ENCODE measurements at regions not wholly inside any gene's neighbourhood (a gene's known extent, or its start where the extent isn't known, plus 50 kb on each side); places are given as distances from the start of the nearest gene placed in this dataset.
A peak's percentile ranks its signal among the peaks of the same experiment; 100 is the strongest.
"Not testable (repeated sequence)": the region's sequence is repeated elsewhere in the genome, so short reads cannot be mapped to it uniquely, and the experiment has no call there.

DNA sequence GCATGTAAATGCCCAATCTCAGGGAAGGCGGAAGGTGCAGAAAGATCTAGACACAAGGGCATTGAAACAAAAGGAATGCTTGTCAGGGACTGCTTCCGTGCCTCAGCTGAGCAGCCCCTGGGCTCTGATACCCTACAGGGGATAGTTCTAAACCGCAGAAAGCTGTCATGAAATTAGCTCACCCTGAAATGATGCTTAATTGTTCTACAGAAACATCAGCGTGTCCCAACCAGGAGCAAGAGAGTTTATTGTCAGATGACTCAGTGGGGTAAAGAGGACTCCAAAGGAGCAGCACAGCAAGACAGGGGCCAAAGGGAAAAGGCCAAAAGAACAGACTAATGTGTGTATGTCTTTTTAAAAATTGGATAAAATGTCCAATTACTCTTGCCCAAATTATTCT is 258.4 kb upstream of the JARID2 start:
- no peak for ATAC-seq

DNA sequence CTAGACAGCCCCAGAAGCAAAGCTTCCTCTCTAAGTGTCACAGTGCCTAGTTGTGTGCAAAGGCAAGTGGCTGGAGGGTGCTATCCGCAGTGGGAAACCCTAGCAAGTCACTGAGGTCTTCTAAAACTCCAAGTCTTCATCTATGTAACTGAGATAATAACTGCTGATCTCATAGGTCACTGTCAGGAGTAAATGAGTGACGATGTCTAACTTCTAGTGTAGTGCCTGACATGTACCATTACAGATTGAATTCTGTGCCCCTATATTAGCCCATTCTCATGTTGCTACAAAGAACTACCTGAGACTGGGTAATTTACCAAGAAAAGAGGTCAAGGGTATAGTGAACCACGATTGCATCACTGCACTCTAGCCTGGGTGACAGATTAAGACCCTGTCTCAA is 253.5 kb upstream of the JARID2 start:
- no peak for ATAC-seq

DNA sequence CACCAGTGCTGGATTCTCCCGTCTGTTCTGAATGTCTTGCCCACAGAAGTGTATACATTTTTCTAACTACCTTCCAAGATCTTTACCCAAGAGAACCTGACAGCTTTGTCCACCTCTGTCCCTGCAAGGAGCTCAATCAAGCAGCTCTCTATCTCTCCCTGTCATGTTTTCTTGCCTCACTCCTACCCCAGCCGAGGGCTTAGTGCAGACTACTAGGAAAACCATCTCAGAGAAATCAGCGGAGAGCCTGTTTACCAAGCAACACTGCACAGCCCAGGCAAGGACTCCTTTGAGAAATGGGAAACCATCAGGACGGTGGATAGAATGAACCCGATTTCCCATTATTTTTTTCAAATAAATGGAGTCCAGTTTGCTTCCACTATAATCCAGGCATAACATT is 250.7 kb upstream of the JARID2 start:
- ATAC-seq = no peak

DNA sequence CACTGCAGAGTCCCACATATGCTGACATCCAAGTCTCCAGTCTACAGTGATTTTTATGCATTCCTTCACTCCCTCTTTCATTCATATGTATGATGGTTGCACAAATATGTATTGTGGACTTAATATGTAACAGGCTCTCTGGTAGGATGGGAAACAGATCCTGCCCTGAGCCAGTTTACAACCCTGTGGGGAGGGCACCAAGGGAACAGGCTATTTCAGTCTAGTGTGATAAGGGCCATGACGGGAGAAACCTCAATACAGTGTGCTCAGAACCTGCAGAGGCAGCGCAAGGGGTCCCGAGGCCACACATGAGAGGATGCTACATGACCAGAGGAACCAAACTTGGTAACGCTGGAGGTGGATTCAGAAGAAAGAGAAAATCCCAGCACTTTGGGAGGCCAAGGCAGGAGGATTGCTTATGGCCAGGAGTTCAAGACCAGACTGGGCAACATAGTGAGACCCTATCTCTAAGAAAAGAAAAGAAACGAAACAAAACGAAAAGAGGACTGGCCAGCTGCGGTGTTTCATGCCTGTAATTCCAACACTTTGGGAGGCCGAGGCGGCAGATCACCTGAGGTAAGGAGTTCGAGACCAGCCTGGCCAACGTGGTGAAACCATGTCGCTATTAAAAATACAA is 249.8 kb upstream of the JARID2 start:
- ATAC-seq = no peak

DNA sequence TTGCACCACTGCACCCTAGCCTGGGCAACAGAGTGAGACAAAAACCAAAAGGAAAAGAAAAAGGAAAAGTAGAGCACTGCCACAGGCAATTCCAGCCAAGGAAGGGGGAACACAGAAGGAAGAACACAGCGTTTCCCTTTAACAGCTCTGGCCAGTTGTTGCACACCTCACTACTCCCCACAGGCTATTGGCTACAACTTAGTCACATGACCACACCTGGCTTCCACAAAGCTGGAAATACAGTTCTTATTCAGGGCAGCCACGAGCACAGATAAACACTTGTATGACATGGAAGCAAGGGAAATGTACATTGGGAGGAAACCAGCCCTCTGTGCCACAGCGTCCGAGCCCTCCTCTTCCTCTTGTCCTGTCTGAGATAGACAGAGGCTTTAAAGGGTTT is 249.0 kb upstream of the JARID2 start:
- ATAC-seq = peak; percentile 18

DNA sequence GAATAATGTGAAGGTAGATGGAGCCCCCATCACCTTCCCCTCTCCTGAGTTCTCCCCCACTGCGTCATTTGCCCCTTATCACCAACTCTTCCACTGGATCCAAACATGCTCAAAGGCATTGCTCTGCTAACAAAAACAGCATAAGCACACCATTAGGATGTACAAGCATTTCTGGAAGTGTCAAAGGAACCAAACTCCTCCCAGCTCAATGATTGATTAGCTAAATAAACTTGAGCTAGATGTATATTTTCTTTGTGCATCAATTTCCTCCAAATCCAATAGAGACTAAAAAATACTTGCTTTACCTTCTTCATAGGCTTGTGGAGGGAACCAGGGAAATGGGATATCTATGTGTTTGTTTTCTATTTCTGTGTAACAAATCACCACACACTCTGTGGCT is 248.4 kb upstream of the JARID2 start:
- ATAC-seq = no peak

DNA sequence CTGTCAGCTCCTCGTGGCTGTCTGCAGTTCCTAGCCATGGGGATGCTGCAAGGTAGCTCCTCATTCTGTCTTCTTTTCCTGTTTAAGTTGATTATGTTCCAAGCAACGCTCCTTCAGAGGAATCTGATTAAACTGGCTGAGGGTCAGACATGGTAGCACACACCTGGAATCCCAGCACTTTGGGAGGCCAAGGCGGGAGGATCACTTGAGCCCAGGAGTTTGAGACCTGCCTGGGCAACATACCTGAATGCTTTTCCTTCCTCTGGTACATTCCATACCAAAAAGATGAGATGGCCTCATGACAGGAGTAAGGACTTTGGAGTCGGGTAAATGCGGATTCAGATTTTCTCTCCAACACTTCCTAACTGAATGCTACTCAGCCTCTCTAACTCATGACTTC is 246.8 kb upstream of the JARID2 start:
- ATAC-seq = no peak

DNA sequence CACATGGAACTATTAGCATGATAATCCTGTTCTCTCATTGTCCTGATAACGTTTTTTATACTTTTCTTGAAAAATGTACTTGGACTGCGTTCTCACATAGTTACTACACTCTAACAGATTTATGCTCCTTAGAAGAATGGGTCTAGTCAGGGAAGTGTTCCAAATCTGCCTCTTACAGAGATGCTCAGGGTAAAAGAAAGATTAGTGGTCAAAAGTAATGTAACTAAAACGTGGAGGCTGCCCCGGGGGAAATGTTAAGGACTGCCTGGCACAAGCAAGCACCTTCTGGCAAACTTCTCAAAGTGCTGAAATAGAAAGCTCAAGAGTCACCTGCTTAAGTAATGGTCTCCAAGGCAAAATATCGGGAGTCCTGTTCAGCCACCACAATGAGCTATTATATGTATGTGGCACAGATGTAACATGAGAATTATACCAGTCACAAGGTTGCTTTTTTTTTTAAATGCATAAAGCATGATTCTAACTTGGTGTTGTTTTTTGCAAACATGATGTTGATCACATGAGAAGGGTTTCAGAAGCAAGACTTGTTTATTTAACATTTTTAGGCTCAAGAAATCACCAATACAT is 244.5 kb upstream of the JARID2 start:
- ATAC-seq = no peak

DNA sequence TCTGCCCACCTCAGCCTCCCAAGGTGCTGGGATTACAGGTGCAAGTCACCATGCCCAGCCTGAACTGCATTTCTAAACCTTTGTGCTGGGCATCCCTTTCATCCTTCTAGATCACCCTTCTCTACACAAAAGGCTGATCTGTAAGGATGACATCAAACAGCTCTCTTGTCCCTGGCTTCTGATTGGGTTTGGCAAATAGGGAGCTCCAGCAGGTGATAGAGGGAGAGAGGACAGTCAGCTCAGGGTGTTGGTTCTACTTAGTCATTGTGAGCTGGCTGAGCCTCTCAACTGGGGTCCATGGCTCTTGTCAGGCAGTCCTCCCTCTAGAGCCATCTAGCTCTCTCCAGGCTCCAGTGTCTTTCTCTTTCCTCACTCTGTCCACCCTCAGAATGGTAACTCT is 237.6 kb upstream of the JARID2 start:
- ATAC-seq = no peak

DNA sequence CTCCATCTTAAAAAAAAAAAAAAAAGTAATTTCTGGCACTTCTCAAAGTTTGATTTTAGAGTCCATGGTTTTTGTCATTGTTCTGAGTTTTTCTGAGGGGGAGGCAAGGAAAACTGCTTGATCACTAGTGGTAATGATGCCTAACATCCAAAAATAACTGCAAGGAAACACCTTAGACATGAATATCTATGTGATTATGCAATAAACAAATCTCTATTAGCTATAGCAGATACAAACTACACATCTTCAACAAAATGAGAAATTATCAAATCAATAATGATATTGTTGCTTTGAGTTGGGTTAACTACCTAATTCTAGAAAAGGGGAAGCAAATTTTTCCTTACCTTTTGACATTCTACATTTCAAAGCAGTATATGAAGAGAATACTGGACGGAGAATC is 230.9 kb upstream of the JARID2 start:
- ATAC-seq = no peak

DNA sequence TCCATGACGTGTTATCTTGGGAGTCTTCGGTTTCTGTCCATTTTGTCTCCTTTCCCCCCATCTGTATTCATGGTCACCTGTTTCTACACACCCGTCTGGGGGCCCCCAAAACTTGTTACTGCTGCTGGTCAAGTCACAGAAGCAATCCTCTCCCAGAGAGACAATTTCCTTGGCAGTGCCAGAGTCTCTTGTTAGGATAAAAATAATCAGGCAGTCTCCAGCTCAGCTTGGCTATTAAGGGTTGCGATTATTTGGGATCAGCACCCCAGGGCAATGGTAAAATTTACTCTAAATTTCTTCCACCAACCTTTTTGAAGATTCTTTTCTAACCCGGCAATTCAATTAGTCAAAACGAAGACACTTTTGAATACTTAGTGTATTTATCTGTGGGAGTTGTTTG is 229.1 kb upstream of the JARID2 start:
- ATAC-seq = no peak

DNA sequence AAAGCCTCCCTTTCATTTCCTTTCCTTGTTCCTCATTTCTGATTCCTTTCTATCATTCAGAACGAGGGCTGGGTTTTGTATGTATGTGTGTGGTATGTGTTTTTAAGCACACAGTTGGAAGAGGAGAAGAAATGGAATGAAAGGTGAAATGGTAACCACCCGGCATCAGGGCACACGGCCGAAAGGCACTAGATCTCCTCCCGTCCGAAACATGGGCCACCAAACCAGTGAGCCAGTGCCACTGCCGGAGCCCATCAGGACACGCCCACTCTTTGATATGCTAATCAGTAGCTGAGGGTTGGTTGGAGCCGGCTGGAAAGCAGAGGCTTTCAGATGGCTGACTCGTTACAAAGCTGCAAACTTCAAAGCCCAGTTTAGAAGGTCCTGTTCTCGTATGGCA is 228.6 kb upstream of the JARID2 start:
- ATAC-seq = no peak

DNA sequence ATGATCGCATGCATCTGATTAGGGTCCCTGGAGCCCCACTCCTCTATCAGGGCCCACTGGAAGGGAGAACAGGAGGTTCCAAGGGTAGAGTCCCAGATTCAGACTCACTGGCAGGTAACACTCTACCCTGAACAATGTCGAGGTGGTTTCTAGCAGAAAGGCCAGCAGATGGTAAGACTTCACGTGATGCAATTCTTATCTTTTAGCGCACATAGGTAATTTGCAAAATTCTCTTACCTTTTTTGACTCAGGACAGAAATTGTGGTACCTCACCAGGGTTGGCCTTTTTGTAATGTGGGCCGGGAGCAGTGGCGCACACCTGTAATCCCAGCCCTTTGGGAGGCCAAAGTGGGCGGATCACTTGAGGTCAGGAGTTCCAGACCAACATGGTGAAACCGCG is 228.1 kb upstream of the JARID2 start:
- ATAC-seq = no peak

DNA sequence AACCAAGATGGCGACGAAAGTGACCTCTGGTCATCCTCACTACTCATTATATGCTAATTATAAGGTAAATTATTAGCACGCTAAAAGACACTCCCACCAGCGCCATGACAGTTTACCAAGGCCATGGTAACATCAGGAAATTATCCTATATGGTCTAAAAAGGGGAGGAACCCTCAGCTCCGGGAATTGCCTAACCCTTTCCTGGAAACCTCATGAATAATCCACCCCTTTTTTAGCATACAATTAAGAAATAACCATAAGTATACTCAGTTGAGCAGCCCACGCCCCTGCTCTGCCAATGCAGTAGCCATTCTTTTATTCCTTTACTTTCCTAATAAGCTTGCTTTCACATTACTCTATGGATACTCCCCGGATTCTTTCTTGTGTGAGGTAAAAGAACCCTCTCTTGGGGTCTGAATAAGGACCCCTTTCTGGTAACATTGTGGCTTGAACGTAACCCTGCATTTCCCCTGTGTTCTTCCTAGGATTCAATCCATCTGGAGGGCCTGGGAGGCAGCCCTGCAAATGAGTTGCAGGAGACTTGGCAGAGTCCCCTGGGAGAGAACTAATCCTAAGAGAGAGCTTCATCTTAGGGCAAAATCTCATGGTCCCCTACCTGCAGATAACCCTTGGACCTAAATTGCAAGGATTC is 225.6 kb upstream of the JARID2 start:
- ATAC-seq = no peak

DNA sequence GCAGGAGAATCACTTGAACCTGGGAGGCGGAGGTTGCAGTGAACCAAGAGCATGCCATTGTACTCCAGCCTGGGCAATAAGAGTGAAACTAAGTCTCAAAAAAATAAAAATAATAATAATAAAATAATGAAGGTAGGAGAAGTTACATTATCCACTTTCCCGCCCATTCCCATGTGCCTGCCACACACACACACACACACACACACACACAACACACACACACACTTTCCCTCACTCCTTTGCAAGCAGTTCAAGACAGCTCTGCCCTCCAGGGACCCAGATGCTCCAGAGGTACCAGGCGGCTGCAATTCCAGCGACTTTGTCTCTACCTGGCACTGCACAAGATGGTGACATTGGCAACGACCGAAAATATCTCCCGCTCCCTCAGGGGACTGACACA is 224.8 kb upstream of the JARID2 start:
- no peak for ATAC-seq

DNA sequence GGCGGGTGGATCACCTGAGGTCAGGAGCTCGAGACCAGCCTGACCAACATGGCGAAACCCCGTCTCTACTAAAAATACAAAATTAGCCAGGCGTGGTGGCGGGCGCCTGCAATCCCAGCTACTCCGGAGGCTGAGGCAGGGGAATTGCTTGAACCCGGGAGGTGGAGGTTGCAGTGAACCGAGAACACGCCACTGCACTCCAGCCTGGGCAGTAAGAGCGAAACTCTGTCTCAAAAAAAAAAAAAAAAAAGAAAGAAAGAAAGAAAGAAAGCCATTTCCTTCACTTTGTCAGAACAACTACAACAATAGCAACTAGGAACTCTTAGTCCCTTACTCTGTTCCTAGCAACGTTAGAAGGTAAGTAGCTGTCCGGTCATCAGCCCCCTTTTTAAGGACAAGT is 222.9 kb upstream of the JARID2 start:
- not testable (repeated sequence) for ATAC-seq

DNA sequence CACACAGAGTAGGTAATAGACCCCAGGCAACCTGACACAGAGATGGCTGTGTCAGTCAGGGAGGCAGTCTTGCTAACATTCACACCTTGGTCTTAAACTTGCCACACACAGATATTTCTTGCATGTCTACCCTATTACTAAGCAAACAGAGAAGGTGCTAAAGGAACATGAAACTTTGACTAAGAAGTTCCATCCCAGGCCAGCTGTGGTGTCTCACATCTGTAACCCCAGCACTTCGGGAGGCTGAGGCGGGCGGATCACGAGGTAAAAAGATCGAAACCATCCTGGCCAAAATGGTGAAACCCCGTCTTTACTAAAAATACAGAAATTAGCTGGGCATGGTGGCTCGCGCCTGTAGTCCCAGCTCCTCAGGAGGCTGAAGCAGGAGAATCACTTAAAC is 222.4 kb upstream of the JARID2 start:
- ATAC-seq = peak; percentile 31

DNA sequence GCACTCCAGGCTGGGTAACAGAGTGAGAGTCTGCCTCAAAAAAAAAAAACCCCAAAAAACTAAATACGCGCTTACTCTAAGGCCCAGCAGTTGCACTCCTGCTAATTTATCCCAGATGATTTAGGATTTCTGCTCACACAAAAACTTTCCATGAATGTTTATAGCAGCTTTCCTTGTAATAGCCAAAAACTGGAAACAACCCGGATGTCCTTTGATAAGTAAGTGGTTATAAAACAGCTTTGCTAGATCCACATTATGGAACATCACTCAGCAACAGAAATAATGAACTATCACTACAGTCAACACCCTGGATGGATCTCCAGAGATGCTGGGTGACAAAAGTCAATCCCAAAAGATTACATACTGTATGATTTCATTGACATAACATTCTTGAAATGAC is 220.4 kb upstream of the JARID2 start:
- ATAC-seq = no peak

DNA sequence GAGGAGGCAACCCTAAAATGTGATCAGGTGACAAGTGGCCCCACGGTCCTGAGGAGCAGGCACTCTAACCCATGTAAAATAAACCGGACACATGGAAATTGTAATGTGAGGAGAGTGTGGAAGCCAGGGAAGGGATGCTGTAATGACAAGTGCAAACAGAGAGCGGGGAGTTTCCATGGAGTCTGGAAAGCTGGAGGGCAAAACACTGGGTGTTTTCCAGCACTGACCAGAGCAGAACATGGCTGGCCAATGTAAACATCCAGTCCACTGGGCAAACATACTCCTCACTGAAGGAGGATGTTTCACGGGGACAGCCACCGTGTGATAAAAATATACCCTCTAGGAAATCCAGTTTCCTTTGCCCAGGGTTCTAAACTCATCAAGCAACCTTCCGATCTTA is 219.0 kb upstream of the JARID2 start:
- ATAC-seq = no peak

DNA sequence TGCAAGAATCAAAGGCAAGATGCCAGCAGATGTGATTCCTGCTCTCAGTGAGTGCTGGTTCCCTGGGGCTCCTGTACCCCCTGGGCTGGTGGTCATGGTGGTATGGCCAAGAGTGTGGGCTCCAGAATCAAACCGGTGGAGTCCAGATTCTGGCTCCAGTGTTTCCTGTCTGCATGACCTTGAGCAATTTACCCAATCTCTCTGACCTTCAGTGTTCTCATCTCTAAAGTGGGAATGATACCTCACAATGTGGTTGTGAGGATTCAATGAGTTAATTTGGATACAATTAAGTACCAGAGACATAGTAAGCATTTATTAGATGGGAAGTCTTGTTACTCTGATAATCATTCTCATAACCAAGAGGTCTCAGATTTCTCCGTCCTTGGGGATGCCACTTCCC is 218.4 kb upstream of the JARID2 start:
- ATAC-seq = no peak

DNA sequence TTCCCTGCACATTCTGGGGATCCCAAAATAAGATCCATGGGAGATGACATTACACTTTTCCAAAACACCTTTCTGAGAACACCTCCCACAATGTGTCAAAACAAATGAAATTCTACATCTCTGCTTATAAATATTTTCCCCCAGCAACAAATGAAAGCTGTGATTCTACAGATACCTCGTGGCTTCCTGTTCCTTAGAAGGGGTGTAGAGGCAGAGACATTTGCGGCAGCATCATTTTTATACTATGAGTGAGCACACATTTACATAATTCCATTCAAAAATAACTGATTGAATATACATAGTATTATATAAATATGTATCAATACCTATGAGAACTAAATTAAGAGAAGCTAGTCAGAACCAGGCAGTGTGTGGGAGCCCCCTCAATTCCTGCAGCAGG is 213.9 kb upstream of the JARID2 start:
- no peak for ATAC-seq

DNA sequence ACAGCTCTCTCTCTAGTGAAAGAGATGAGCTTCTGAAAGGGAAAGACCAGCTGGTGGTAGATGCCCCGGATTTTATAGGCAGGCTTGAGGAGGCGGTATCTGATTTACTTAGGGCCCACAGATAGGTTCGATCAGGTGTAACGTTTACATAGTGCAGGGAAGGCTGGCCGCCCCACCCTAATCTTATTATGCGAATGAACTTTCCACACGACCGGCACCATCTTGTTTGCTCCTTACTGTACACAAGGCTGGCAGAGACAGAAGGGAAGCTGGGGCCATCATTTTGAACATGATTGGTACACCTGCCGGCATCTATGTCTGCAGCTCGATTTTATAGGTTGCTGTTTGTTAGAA is 212.0 kb upstream of the JARID2 start:
- ATAC-seq = no peak

DNA sequence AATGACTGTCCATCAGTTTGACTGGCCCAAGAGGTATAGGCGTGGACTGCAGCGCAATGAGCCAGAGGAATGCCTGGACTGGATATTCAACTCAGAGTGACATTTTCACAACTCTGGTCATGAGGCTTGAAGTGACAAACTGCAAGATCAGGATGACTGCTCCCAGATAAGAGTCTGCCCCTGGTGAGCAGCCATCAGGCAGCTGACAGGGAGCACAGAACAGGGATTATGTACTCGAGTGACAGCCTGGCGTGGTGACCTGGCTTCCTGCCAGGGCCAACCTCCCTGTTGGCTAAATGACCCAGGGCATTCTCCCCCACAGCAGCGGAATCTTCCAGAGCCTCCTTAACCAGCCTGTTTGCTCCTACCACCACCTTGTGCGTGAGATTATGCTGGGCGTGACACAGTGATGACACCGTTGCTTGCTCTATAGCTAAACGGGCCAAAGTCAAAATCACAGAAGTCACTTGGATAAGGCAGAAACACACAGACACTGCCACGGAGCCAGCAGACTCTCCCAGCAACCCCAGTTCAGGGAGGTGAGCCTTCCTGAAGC is 209.1 kb upstream of the JARID2 start:
- ATAC-seq = peak; percentile 65

DNA sequence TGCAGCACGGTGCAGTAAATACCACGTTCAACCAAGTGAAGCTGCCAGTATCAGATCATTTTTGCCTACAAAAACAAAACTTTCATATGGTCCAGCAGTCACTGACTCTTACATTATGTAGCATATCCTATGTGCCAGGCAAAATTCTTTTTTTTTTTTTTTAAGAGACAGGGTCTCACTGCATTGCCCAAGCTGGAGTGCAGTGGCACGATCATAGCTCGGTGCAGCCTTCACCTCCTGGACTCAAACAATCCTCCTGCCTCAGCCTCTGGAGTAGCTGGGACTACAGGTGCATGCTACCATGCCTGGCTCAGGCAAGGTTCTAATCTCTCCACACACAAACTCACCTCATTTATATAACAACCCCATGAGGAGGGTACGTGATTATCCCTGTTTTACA is 208.6 kb upstream of the JARID2 start:
- no peak for ATAC-seq

Data from esophagus mucosa (tissue), 1 donor.